ENCODE measurements at regions not wholly inside any gene's neighbourhood (a gene's known extent, or its start where the extent isn't known, plus 50 kb on each side); places are given as distances from the start of the nearest gene placed in this dataset.

- Mint-ChIP-seq H3K4me1 (no peaks in the 10 kb centered on the region), H3K36me3 (ENCODE audit: low read depth) (no peaks in the 10 kb centered on the region), H3K4me3 (no peak overlapping the region), H3K27me3 (ENCODE audit: low read depth) (no peaks in the 10 kb centered on the region), H3K9me3 (no peaks in the 10 kb centered on the region), H3K27ac (no peak overlapping the region)
- TF ChIP-seq CTCF (IDR thresholded peaks at IDR 0.05; ENCODE audit: unreplicated experiment in 3 of 3), result no peak
Observed at GRCh38 chr4:181157647-181158046, 1085.6 kb upstream of the TENM3 start.

GRCh38 chr4:181158971-181159370 is 1084.2 kb upstream of the TENM3 start:
- no peak for TF ChIP-seq CTCF (IDR thresholded peaks at IDR 0.05; ENCODE audit: unreplicated experiment in 3 of 3)
- no peaks in the 10 kb centered on the region for H3K36me3 Mint-ChIP-seq (ENCODE audit: low read depth)
- H3K4me3 Mint-ChIP-seq, result no peak overlapping the region
- no peaks in the 10 kb centered on the region for H3K9me3 Mint-ChIP-seq
- H3K27me3 Mint-ChIP-seq (ENCODE audit: low read depth), result no peaks in the 10 kb centered on the region
- H3K4me1 Mint-ChIP-seq, result no peaks in the 10 kb centered on the region
- H3K27ac Mint-ChIP-seq, result no peak overlapping the region

- Mint-ChIP-seq H3K27ac (no peak overlapping the region), H3K4me1 (no peaks in the 10 kb centered on the region), H3K4me3 (no peak overlapping the region), H3K36me3 (ENCODE audit: low read depth) (no peaks in the 10 kb centered on the region), H3K27me3 (ENCODE audit: low read depth) (no peaks in the 10 kb centered on the region), H3K9me3 (no peaks in the 10 kb centered on the region)
- TF ChIP-seq CTCF (IDR thresholded peaks at IDR 0.05; ENCODE audit: unreplicated experiment in 3 of 3), result no peak
Observed at GRCh38 chr4:181161669-181162068, 1081.5 kb upstream of the TENM3 start.

- H3K27ac Mint-ChIP-seq, result no peak overlapping the region
- H3K4me1 Mint-ChIP-seq, result no peaks in the 10 kb centered on the region
Observed at GRCh38 chr4:181162266-181162665, 1080.9 kb upstream of the TENM3 start.

GRCh38 chr4:181162676-181163075 is 1080.5 kb upstream of the TENM3 start:
- Mint-ChIP-seq H3K4me1 (no peaks in the 10 kb centered on the region), H3K27me3 (ENCODE audit: low read depth) (no peaks in the 10 kb centered on the region), H3K27ac (no peak overlapping the region), H3K9me3 (no peaks in the 10 kb centered on the region), H3K4me3 (no peak overlapping the region), H3K36me3 (ENCODE audit: low read depth) (no peaks in the 10 kb centered on the region)
- no peak for TF ChIP-seq CTCF (IDR thresholded peaks at IDR 0.05; ENCODE audit: unreplicated experiment in 3 of 3)

More at GRCh38 chr4:181162266-181162665, 1080.9 kb upstream of the TENM3 start:
- no peak overlapping the region for H3K4me3 Mint-ChIP-seq
- no peaks in the 10 kb centered on the region for H3K9me3 Mint-ChIP-seq
- H3K27me3 Mint-ChIP-seq (ENCODE audit: low read depth), result no peaks in the 10 kb centered on the region
- no peak for TF ChIP-seq CTCF (IDR thresholded peaks at IDR 0.05; ENCODE audit: unreplicated experiment in 3 of 3)
- H3K36me3 Mint-ChIP-seq (ENCODE audit: low read depth), result no peaks in the 10 kb centered on the region

GRCh38 chr4:181166742-181167399 is 1076.3 kb upstream of the TENM3 start:
- no peaks in the 10 kb centered on the region for H3K36me3 Mint-ChIP-seq (ENCODE audit: low read depth)
- no peaks in the 10 kb centered on the region for H3K27me3 Mint-ChIP-seq (ENCODE audit: low read depth)
- no peaks in the 10 kb centered on the region for H3K9me3 Mint-ChIP-seq
- no peaks in the 10 kb centered on the region for H3K4me1 Mint-ChIP-seq
- H3K27ac Mint-ChIP-seq, result no peak overlapping the region
- no peak overlapping the region for H3K4me3 Mint-ChIP-seq
- no peak for TF ChIP-seq CTCF (IDR thresholded peaks at IDR 0.05; ENCODE audit: unreplicated experiment in 3 of 3)
